ENCODE measurements at regions not wholly inside any gene's neighbourhood (a gene's known extent, or its start where the extent isn't known, plus 50 kb on each side); places are given as distances from the start of the nearest gene placed in this dataset.
"Not testable (repeated sequence)": the region's sequence is repeated elsewhere in the genome, so short reads cannot be mapped to it uniquely, and the experiment has no call there.

DNA sequence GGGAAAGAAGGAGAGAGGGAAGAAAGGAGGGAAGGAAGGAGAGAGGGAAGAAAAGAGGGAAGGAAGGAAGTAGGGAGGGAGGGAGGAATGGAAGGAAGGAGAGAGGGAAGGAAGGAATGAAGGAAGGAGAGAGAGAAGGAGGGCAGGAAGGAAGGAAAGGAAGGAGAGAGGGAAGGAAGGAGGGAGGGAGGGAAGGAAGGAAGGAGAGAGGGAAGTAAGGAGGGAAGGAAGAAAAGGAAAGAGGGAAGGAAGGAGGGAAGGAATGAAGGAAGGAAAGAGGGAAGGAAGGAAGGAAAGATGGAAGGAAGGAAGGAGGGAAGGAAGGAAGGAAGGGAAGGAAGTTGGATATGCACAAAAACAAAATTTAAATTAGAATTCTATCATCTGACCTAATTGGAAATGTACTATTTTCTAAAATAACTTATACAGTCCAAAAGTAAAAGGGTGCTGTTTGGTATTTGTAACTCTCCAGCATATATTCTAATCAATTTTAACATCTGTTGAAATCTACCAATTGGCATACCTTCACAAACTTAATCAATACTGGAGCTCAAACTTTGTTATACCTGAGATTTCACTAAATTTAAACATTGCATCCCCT, 2890.3 kb upstream of the OR11H1 start:
- DNase-seq; in situ Hi-C loops (cut with MboI; ENCODE audit: low pct_unique_long_range_greater_than_20kb, low sequenced_read_pairs): not testable (repeated sequence)

- in situ Hi-C loops (cut with MboI; ENCODE audit: low pct_unique_long_range_greater_than_20kb, low sequenced_read_pairs); DNase-seq: not testable (repeated sequence)
These were observed 2889.7 kb upstream of the OR11H1 start for GRCh38 chr22:12638319-12638718.
